SKM-1 (cell line): ENCODE measurements at regions not wholly inside any gene's neighbourhood (a gene's known extent, or its start where the extent isn't known, plus 50 kb on each side); places are given as distances from the start of the nearest gene placed in this dataset.
"Not testable (repeated sequence)": the region's sequence is repeated elsewhere in the genome, so short reads cannot be mapped to it uniquely, and the experiment has no call there.

Source experiments
- DNase-seq: peaks from one replicate; lab custom pipeline; 2025; ENCODE audit not compliant: unreplicated experiment; lab: John Stamatoyannopoulos, UW

DNA sequence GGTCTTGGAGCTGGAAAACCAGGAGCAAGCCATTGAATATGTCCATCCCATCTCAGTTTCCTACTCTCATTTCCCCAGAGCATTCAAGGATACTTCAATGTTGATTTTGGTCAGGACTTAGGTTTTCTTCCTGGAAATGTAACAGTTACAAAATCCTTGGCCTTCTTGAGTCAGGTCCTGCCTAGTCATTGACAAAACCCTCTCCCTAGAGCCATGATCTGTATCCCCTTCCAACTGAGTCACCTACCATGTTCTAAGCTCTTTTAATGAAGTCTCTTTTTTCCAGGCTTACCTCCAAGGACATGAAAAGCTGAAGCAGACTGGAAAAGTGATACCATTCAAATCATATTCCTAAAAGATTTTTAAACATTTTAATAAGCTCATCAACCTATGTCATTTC, 549.2 kb downstream of the GALC start:
- no peak for DNase-seq

DNA sequence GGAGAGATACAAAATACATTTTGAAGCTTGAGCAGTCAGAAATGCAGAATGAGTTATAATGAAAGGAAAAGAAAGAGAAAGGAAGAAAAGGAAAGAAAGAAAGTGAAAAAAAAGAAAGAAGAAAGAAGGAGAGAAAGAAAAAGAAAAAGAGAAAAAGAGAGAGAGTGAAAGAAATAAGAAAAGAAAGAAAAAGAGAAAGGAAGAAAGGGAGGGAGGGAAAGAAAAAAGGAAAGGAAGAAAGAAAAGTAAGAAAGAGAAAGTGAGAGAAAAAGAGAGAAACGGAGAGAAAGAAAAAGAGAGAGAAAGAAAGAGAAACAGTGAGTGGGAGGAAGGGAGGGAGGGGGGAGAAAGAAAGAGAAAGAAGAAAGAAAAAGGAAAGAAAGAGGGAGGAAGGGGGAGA, 549.9 kb downstream of the GALC start:
- DNase-seq, result no peak

DNA sequence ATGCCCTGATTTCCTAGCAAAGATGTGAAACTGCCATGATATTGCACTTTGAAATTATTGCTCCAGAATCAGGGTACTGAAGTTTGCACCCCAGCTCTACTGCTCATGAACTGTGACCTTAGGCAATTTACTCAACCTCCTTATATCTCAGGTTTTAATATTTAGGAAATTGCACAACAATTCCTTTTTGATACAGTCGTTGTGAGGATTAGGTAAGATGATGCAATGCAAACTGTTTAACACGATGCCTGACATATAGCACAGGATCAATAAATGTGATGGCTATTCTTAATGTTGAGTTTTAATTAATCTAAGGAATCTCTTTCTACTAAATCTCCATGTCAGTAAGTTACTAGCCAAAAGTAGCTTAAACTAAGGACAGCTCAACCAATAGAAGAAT, 555.8 kb downstream of the GALC start:
- no peak for DNase-seq

DNA sequence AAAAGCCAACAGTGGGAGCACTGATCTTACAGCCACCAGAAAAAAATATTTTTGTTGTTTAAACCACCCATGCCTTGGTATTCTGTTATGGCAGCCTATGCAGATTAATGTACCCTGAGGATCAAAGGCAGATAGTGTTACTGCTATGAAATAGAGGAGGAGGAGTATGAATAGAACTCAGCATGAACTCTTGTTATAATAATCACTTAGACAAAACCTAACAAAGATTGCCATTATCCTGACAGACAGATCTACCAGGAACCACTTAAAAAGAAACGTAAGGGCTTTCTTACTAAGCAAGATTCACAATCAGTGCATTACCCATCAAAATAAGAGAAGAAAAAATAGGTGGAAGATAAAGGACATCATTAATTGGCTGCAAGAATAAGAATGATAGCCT, 558.3 kb downstream of the GALC start:
- DNase-seq, result no peak

DNA sequence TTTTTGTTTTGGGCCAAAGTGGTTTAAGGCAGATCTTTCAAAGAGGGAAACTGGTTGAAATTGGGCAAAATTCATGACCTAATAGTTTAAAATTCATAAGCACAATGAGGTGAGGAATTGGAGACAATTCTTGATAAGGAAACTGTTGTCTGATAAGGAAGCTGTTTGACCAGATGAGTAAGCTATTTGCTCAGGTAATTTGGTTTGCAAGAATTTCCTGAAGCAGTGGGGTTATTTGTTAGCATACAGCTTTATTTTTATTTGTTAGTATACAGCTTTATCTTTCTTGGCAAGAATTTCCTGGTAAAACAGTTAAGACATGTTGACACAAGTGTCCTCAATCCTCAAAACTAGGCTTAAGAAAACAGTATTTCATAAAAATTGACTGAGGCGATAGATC, 559.0 kb downstream of the GALC start:
- no peak for DNase-seq

DNA sequence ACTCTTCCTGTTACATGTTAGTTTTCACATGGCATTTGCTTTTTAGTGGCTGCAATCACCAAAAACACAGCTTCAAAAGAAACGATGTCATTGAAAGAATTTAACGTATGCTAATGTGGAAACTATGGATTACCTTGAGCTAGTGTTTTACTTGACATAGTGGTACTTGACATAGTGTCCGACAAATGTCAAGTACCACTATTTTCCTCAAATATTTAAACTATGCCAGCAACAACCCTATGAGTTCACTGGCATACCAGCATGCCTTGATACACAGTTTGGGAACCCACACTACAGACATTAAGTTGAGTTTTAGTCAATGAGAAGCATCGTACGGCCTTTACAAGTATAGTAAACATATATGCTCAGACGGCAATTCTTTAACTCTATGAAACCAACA, 560.3 kb downstream of the GALC start:
- DNase-seq, result no peak

- DNase-seq, result no peak
Measured at GRCh38 chr14:87430810-87431209, 562.2 kb downstream of the GALC start.

GRCh38 chr14:87430214-87430613, 562.8 kb downstream of the GALC start:
- no peak for DNase-seq

- no peak for DNase-seq
Measured at GRCh38 chr14:87419925-87420324, 573.1 kb downstream of the GALC start.

- no peak for DNase-seq
Measured at GRCh38 chr14:87411370-87411769, 581.6 kb downstream of the GALC start.

- no peak for DNase-seq
Measured at GRCh38 chr14:87409393-87409792, 583.6 kb downstream of the GALC start.

- DNase-seq, result no peak
Measured at GRCh38 chr14:87407344-87407743, 585.6 kb downstream of the GALC start.

DNA sequence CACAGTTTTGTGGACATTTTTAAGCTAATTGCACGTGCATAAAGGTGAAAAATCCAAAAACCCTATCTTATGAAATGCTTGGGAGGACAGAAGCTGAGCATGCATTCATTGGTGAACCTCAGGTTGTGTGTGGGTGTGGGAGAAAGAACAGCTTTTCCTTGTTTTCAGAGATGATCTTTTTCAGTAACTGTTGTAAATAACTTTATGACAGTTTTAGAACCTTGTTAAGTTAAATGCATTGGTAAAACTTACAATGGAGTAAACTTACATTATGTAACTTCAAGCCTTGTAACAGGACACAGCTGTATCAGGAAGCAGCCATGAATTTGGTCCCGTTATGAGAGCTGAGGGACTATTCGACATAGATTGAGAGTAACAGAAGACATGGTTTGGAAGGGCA, 587.4 kb downstream of the GALC start:
- no peak for DNase-seq

GRCh38 chr14:87397499-87397898, 595.5 kb downstream of the GALC start:
- DNase-seq, result no peak

DNA sequence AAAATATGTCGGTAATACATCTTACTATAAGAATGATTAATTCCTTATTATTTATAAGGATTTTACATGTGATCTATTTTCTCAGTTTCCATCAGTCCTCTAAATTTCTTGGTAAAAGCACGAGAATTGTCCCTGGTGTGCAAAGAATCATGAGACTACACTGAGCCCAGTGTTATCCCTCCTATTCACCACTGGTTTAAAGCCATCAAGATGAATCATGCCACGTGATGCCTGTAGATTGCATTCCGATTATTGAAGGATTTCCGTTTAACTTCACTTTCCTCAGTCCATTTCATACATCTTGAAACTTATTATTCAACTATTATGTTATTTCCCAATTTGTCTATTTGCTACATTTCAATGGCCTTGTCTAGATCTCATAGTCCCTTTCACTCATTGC, 601.9 kb downstream of the GALC start:
- DNase-seq, result no peak

DNA sequence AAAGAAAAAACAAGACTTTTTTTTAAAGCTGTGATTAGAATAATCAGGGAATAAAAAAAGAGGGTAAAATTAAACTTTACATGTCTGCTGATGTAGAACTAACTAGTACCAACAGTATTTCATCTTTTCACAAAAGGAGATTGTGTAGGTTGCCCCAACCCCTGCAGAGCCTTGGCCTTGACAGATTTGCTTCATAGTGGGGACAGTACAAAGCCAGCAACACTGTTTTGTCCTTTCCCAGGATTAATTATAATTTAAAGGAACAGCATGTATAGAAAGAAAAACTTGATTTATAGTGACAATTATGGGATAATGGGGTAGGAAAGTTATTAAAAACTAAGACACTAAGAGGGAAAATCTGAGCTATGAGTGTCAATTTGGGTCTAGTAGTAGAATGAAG, 604.0 kb downstream of the GALC start:
- no peak for DNase-seq

DNA sequence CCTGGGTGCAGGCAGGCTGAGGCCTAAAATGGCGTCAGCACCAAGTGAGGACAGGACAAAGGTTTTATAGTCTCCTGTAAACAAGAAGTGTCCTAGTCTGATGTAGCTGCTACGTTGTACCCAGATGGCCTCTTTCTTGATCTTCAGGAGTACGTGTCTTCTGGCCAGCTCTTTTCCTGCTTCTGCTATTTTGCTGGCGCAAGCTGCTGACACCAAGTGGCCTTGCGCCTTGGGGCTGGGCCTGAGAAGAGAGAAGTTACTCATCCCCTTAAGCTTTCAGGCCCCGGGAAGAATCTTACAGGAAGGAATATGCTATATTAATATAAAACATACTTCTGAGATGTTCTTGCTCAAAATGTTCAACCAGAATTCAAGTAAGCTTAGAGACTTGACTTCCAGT, 605.2 kb downstream of the GALC start:
- no peak for DNase-seq

- peak; percentile 12 for DNase-seq
Measured at GRCh38 chr14:87386524-87386923, 606.5 kb downstream of the GALC start.

DNA sequence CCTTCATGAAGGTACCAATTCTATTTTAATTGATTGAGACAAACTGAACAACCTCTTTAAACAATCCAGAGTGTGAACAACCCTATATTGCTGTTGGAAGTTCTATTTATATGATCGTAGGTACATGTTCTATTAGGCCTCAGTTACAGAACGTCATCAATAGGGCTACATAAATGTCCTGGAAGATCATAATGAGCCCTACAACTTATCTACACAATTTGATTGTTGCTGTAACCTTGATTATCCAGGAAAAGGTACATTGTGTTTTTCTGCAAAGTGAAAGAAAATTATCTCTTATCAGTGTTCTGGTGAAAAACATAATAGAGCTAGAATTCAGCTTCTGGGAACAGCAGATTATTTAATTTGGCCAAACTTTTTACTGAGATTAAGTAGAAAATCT, 612.9 kb downstream of the GALC start:
- DNase-seq, result no peak

DNA sequence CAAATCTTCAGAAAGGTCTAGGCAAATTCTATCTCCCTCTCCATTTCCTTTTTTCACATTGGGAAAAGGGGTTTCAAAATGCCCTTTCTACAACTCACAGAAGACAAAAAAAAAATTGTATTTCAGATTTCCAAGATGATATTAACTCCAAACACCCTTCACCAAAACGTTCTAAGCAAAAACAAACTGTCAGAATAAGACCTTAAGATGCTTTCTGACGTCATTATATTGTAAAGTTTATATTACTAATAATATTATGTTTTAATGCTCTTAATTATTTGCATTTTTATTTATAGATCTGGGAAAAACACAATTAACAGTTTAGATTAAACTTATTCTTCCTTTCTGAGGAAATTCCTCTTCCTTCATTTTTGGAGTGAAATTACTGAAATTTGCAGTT, 624.2 kb downstream of the GALC start:
- DNase-seq, result no peak

DNA sequence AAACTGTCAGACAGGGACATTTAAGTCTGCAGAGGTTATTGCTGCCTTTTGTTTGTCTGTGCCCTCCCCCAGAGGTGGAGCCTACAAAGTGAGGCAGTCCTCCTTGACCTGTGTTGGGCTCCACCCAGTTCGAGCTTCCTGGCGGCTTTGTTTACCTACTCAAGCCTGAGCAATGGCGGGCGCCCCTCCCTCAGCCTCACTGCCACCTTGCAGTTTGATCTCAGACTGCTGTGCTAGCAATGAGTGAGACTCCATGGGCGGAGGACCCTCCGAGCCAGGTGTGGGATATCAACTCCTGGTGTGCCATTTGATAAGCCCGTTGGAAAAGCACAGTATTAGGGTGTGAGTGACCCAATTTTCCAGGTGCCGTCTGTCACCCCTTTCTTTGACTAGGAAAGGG, 632.7 kb downstream of the GALC start:
- not testable (repeated sequence) for DNase-seq

DNA sequence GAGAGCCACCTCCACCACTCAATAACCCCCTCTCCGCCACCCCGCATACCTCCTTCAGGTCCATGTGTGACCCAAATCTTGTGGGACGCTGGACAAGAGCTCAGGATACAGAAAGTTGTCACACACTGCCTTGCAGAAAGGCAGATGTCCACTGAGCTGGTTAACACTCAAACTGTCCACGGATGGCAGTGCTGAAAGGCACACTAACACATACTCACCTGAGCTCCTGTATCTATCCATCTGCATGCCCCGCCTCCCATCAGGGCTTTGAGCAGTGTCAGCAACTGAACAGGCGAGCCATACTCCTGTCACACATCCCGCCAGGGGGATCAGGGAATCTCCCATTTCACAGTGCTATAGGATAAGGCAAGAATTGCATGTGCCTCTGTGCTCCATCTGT, 642.0 kb downstream of the GALC start:
- no peak for DNase-seq

- DNase-seq, result no peak
Measured at GRCh38 chr14:87349921-87350320, 643.1 kb downstream of the GALC start.

GRCh38 chr14:87343652-87344051, 649.3 kb downstream of the GALC start:
- DNase-seq, result no peak
